HG02884 (cell line): ENCODE measurements at regions not wholly inside any gene's neighbourhood (a gene's known extent, or its start where the extent isn't known, plus 50 kb on each side); places are given as distances from the start of the nearest gene placed in this dataset.

Experiments used
- ATAC-seq: cut with Tn5 transposase; IDR thresholded peaks from one replicate; pipeline ENCODE4 v1.9.1; 2021; ENCODE audit warnings: mild to moderate bottlenecking, moderate library complexity; ENCODE audit not compliant: unreplicated experiment

DNA sequence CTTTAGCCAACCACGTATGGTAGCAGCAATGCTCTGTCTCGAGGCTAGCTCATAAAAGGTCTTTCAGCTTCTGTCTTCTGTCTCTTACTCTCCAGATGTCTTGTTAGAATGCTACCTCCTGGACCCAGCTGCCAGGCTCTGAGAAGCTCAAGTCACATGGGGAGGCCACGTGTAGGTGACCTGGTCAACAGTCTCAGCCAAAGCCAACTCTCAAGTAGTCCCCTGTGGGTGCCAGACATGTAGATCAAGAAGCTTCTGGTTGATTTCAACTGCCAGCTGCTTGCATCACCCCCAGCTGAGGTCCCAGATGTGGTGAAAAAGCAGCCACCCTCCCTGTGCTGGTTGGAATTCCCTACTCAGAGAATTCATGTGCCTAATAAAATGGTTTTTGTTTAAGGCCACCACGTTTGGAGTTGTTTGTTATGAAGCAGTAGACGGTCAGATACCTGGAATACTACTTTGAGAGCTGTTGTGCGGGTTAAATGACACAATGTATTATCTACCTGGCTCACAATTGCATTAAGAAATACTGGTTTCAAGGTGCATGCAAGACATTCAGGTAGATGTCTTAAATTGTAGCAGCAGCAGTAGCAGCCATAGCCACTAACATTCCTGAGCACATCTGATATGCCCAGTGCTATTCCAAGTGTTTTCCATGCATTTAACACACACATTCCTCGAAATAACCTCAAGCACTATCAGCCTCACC, 131.0 kb upstream of the RFC3 start:
- ATAC-seq, result no peak

DNA sequence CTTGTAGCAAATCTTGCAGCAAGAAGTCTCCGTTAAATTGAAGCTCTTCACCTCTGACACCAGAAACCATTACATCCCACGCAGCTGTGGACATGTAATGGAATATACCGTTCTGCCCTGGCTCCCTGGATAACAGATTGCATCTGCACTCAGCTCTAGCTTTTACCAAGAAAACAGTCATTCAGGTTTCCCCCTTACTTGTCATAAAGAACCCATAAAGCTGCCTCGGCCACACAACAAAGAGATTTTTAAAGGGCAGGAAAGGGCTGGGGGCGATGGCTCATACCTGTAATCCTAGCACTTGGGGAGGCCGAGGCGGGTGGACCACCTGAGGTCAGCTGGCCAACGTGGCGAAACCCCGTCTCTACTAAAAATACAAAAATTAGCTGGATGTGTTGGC, 127.6 kb upstream of the RFC3 start:
- no peak for ATAC-seq

GRCh38 chr13:33691980-33692379, 126.0 kb upstream of the RFC3 start:
- ATAC-seq, result no peak

DNA sequence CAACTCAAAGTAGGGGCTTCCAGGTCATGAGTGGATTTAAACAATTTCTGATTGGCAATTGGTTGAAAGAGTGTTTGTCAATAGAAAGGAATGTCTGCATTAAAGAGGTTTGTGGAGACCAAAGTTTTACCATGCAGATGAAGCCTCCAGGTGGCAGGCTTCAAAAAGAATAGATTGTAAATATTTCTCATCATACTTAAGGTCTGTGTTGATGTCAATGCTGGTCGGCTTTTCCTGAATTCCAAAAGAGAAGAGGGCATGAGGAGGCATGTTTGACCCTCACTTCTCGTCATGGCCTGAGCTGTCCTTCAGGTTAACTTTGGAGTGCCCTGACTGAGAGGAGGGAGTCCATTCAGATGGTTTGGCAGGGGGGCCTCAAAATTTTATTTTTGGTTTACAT, 125.4 kb upstream of the RFC3 start:
- no peak for ATAC-seq

- ATAC-seq, result no peak
Observed at GRCh38 chr13:33694546-33694945, 123.4 kb upstream of the RFC3 start.

- no peak for ATAC-seq
Observed at GRCh38 chr13:33696530-33696929, 121.4 kb upstream of the RFC3 start.

GRCh38 chr13:33697926-33698325, 120.0 kb upstream of the RFC3 start:
- ATAC-seq, result no peak

- ATAC-seq, result no peak
Observed at GRCh38 chr13:33707449-33707848, 110.5 kb upstream of the RFC3 start.

DNA sequence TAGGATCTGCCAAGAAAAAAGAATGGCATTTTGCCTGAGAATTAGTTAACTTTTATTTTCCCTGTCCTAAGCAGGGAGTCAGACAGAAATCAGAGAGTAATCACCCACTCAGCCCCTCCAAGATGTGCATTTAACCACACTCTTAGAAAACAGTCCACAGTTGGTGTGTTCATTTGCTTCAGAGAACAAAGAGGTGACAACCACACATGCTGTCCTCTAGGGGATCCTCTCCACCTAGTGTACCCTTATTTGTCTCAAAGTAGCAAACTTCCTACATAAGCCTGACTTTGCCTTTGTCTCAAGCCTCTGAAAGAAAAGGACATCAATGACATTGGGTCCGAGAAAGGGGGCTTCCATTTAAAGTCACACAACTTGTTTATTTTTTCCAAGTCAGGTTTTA, 107.0 kb upstream of the RFC3 start:
- ATAC-seq, result no peak

- ATAC-seq, result no peak
Observed at GRCh38 chr13:33711436-33711835, 106.5 kb upstream of the RFC3 start.

GRCh38 chr13:33717775-33718174, 100.2 kb upstream of the RFC3 start:
- no peak for ATAC-seq

- no peak for ATAC-seq
Observed at GRCh38 chr13:33721724-33722123, 96.2 kb upstream of the RFC3 start.

- ATAC-seq, result peak; percentile 39
Observed at GRCh38 chr13:33722216-33722915, 95.6 kb upstream of the RFC3 start.

GRCh38 chr13:33723365-33723764, 94.6 kb upstream of the RFC3 start:
- ATAC-seq, result no peak

GRCh38 chr13:33723772-33724435, 94.0 kb upstream of the RFC3 start:
- peak; percentile 50 for ATAC-seq

DNA sequence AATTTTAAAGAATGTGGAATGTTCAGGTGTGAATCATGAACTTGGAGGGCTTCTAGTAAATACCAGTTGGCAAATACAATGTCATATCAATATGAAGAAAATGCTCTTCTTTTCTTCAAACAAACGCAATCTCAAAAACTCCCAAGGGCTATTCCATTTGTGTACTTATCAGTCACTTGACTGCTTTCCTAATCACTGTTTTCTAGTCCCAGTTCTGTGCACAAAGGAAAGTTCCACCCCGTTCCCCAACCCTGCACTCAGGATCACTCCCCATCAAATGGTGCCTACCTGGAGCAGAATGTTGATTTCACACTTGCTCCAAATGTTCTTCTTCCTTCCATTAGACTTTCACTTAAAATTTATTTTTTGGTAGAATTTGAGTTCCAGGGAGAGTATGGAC, 92.6 kb upstream of the RFC3 start:
- ATAC-seq, result no peak

GRCh38 chr13:33727297-33728083, 90.5 kb upstream of the RFC3 start:
- ATAC-seq, result no peak

DNA sequence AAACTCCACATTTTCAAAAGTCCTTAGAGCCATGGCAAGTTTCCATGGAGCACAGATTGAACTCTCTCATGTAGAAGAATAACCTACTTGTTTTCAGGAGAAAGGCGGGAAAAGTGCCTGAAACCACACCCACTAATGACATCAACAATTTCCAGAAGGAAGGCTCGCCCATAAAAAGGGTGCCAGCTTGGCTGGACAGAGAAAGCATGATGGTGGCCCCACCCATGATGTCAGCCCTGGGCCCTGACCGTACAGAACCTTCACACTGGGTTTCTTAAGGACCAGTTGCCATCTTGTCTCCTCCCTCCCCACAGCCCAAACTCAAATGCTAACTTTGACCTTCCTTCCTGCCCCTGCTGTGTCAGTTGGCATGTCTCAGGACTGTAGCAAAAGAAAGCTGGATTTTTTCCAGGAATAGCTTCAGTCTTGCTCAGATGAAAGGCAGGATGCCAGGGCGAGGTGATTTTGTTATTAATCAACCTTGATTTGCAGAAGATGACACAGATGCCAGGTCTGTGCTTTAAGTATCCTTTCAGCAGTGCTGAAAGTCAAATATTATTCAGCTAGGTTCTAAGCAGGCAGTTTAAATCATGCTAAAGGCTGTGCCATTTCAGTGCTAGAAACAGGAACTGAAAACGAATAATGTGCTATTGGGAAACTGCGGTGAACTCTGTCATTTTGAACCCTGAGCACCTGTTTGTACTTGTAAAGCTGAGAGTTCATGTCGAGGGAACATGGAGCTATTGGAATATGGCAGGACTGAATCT, 89.5 kb upstream of the RFC3 start:
- ATAC-seq, result peak; percentile 84

GRCh38 chr13:33730147-33730546, 87.8 kb upstream of the RFC3 start:
- ATAC-seq, result no peak

DNA sequence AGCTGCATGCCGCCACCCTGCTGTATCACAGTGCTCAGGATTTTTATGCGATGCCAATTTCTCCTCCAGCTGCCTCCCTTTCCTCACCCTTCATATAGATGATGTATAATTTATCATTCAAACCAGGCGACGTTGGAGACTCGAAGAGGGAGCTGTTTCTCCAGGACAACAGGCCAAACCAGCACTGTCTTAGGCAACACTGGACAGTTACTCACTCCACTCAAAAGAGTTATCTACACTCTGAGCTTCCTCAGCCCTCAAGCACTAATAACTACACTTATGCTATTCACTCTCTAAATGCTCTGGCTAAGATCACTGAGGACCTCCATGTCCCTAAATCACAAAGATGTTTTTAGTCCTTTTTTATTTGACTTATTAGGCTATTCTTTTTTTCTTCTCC, 87.3 kb upstream of the RFC3 start:
- no peak for ATAC-seq

DNA sequence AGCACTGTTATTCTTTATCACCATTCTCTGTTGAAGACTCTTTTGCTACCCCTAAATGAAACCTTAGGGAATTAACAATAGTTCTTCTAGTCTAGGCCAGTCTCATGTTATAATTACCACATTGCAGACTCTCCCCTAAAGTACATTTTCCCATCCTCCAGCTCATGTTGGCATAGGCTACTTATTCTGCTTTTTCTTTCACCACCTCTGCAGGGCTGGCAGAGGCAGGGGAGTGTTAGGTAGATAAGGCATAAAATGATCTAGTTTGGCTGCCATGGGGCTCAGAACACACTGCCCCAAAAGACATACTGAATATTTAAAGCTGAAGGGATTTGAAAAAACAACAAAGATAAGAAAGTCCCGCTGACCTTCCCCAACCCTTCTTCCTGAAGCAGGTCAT, 82.7 kb upstream of the RFC3 start:
- ATAC-seq, result no peak
